Bronchial epithelial cell (primary cell): ENCODE measurements at regions not wholly inside any gene's neighbourhood (a gene's known extent, or its start where the extent isn't known, plus 50 kb on each side); places are given as distances from the start of the nearest gene placed in this dataset.
A peak's percentile ranks its signal among the peaks of the same experiment; 100 is the strongest.

Source experiments
- DNase-seq: peaks from one replicate; pipeline ENCODE4 v3.0.0-alpha.2; 2010; ENCODE audit warnings: low read depth
- FAIRE-seq: peaks from 2 replicates; lab custom pipeline; 2011; peaks lifted over from hg19 to GRCh38; lab: Jason Lieb, UNC
- H3K27me3 ChIP-seq: 2 replicates; pipeline ENCODE4 v1.5.1; 2011; ENCODE audit warnings: low read length; ENCODE audit not compliant: control insufficient read depth, insufficient read depth
- H3K36me3 ChIP-seq: 2 replicates; pipeline ENCODE4 v1.5.1; 2011; ENCODE audit warnings: low read length; ENCODE audit not compliant: control insufficient read depth, insufficient read depth
- H3K4me3 ChIP-seq: 2 replicates; pipeline ENCODE4 v1.5.1; 2011; ENCODE audit warnings: mild to moderate bottlenecking, low read depth, low read length, control low read depth
- CTCF ChIP-seq: IDR thresholded peaks from 2 replicates; pipeline ENCODE4 v1.5.1; 2011; ENCODE audit warnings: mild to moderate bottlenecking, moderate library complexity, low read length, control low read depth, inconsistent platforms; ENCODE audit not compliant: insufficient read depth, severe bottlenecking

- Histone ChIP-seq H3K4me3 (no peak overlapping the region), H3K36me3 (no peaks in the 10 kb centered on the region), H3K27me3 (no peaks in the 10 kb centered on the region)
- FAIRE-seq: no peak
- no peak for DNase-seq
- no peak for TF ChIP-seq CTCF
These were observed 83.0 kb upstream of the DUSP10 start for GRCh38 chr1:221824909-221825308.

GRCh38 chr1:221824025-221824424, 82.1 kb upstream of the DUSP10 start:
- TF ChIP-seq CTCF: no peak
- Histone ChIP-seq H3K27me3 (no peaks in the 10 kb centered on the region), H3K4me3 (no peak overlapping the region), H3K36me3 (no peaks in the 10 kb centered on the region)
- peak; percentile 91 for DNase-seq
- FAIRE-seq: peak; percentile 32

GRCh38 chr1:221823561-221823960, 81.7 kb upstream of the DUSP10 start:
- H3K36me3 ChIP-seq: no peaks in the 10 kb centered on the region
- no peaks in the 10 kb centered on the region for H3K27me3 ChIP-seq
- no peak overlapping the region for H3K4me3 ChIP-seq
- DNase-seq (no peak), FAIRE-seq (peak; percentile 18)
- no peak for TF ChIP-seq CTCF

- H3K4me3 ChIP-seq: no peak overlapping the region
- no peak for FAIRE-seq
- no peaks in the 10 kb centered on the region for H3K36me3 ChIP-seq
- no peaks in the 10 kb centered on the region for H3K27me3 ChIP-seq
- no peak for TF ChIP-seq CTCF
- DNase-seq: no peak
These were observed 81.3 kb upstream of the DUSP10 start for GRCh38 chr1:221823149-221823548.

- DNase-seq (no peak), FAIRE-seq (no peak)
- no peak overlapping the region for H3K4me3 ChIP-seq
- TF ChIP-seq CTCF: no peak
- no peaks in the 10 kb centered on the region for H3K36me3 ChIP-seq
- no peaks in the 10 kb centered on the region for H3K27me3 ChIP-seq
These were observed 80.7 kb upstream of the DUSP10 start for GRCh38 chr1:221822591-221822990.

- DNase-seq (peak; percentile 96), FAIRE-seq (no peak)
- no peak overlapping the region for H3K4me3 ChIP-seq
- TF ChIP-seq CTCF: no peak
- no peaks in the 10 kb centered on the region for H3K27me3 ChIP-seq
- H3K36me3 ChIP-seq: no peaks in the 10 kb centered on the region
These were observed 75.0 kb upstream of the DUSP10 start for GRCh38 chr1:221816899-221817298.
